Panc1 (cell line): ENCODE measurements at regions not wholly inside any gene's neighbourhood (a gene's known extent, or its start where the extent isn't known, plus 50 kb on each side); places are given as distances from the start of the nearest gene placed in this dataset.

Source experiments
- ATAC-seq: fragments of 200-7000 bp; cut with Tn5 transposase; 2 replicates; pipeline ENCODE4 v1.9.1; 2020; ENCODE audit warnings: mild to moderate bottlenecking, moderate library complexity
- BruUV-seq: library from RNA; stranded (reverse); fragments of 400-500 nt; replicated peaks from 2 replicates; lab custom pipeline; 2021; lab: Mats Ljungman, UMichigan
- CTCF ChIA-PET: fragments of 300-600 bp; sonication (Branson Sonifier 250); formaldehyde crosslinking; loops from one replicate; lab custom pipeline; 2022; ENCODE audit warnings: antibody characterized with exemption; lab: Charles Lee
- POLR2A ChIA-PET: fragments of 300-600 bp; sonication (Branson Sonifier 250); formaldehyde crosslinking; loops from one replicate; lab custom pipeline; 2022; ENCODE audit warnings: antibody characterized with exemption; lab: Charles Lee
- DNase-seq: peaks from one replicate; pipeline ENCODE4 v3.0.0-alpha.2; 2010; ENCODE audit warnings: low read depth, low spot score
- H3K27ac ChIP-seq: 2 replicates; pipeline ENCODE4 v1.5.1; 2011; ENCODE audit warnings: mild to moderate bottlenecking, low read length, inconsistent platforms
- H3K27me3 ChIP-seq: fragments of 200-500 bp; sonication (Bioruptor generic); 2 replicates; pipeline ENCODE4 v1.6.0; 2014; ENCODE audit warnings: low read length, inconsistent platforms; ENCODE audit not compliant: control insufficient read depth, insufficient read depth
- H3K36me3 ChIP-seq: fragments of 200-500 bp; sonication (Bioruptor generic); 2 replicates; pipeline ENCODE4 v1.5.1; 2014; ENCODE audit warnings: inconsistent platforms, mild to moderate bottlenecking, low read length, moderate library complexity; ENCODE audit not compliant: control insufficient read depth, insufficient read depth
- H3K4me1 ChIP-seq: 2 replicates; pipeline ENCODE4 v1.5.1; 2011; ENCODE audit warnings: inconsistent platforms, mild to moderate bottlenecking, low read length, moderate library complexity; ENCODE audit not compliant: control insufficient read depth, insufficient read depth
- H3K4me3 ChIP-seq, 2 experiments: 2 replicates each; pipeline ENCODE4 v1.5.1; 2011 to 2012; ENCODE audit warnings: low read depth in 2 of 2, low read length in 2 of 2, mild to moderate bottlenecking in 2 of 2, inconsistent platforms in 1 of 2, moderate library complexity in 1 of 2
- H3K9me3 ChIP-seq: fragments of 200-500 bp; sonication (Bioruptor generic); 2 replicates; pipeline ENCODE4 v1.5.1; 2014; ENCODE audit warnings: low read depth, mild to moderate bottlenecking, inconsistent platforms, low read length, moderate library complexity; ENCODE audit not compliant: control insufficient read depth, insufficient read depth
- POLR2AphosphoS5 ChIP-seq: IDR thresholded peaks from 2 replicates; pipeline ENCODE4 v1.6.1; 2012; ENCODE audit warnings: mild to moderate bottlenecking, low read depth, low read length, moderate library complexity
- SIN3A ChIP-seq: IDR thresholded peaks from 2 replicates; pipeline ENCODE4 v1.6.1; 2012; ENCODE audit warnings: low read depth, mild to moderate bottlenecking, low read length, moderate library complexity, borderline replicate concordance; ENCODE audit not compliant: insufficient read depth
- TCF7L2 ChIP-seq: IDR thresholded peaks from 2 replicates; pipeline ENCODE4 v1.6.1; 2011; ENCODE audit warnings: mild to moderate bottlenecking, low read depth, low read length, inconsistent platforms
- in situ Hi-C: cut with HindIII; loops from 2 replicates; pipeline ENCODE4 v1.10.0; 2016; ENCODE audit warnings: low sequenced_read_pairs, low pct_unique_long_range_greater_than_20kb
- intact Hi-C: fragments of 100-400 bp; cut with micrococcal nuclease; formaldehyde crosslinking; loops from one replicate; pipeline ENCODE4 v1.10.0; 2022; ENCODE audit not compliant: unreplicated experiment
- TF ChIP-seq, protein P1 (sequence below), 2 experiments: IDR thresholded peaks; 2 replicates each; pipeline ENCODE4 v1.6.1; 2011 to 2012; ENCODE audit warnings: low read depth in 2 of 2, control low read depth in 1 of 2, low read length in 1 of 2, mild to moderate bottlenecking in 1 of 2, moderate library complexity in 1 of 2; ENCODE audit not compliant: insufficient read depth in 1 of 2
- TF ChIP-seq, protein P2 (sequence below): fragments of 450-650 bp; IDR thresholded peaks from 2 replicates; pipeline ENCODE4 v1.5.1; 2017; ENCODE audit warnings: mild to moderate bottlenecking

DNA sequence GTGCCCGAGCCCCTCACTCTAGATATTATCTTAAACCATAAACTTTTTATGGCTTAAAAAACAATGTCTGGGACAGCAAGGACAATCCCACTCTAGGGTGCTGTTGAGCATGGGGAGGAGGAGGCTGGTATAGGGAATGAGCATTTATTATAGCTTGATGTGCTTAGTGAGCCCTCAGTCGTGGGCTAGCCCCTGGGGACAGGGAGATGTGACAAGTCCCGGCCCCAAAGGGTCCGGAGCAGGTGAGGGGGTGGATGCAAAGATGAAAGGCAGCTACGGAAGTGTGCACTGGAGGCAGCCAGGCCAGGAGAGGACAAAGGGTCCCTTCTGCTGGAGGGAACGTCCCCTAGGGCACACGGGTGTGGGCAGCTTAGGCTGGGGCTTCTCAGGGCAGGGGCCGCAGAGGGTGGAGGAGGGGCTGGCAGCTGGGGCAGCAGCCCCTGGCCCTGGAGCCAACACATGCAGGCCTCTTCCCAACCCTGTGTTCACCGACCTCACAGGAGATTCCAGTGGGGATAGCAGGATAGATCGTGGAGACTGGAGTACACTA is 106.3 kb upstream of the GPC1 start:
- no peaks in the 10 kb centered on the region for H3K4me1 ChIP-seq
- in situ Hi-C loops (no loop called here), intact Hi-C loops (no loop called here)
- ATAC-seq (no peak), DNase-seq (no peak)
- TF ChIP-seq, protein P1, sequence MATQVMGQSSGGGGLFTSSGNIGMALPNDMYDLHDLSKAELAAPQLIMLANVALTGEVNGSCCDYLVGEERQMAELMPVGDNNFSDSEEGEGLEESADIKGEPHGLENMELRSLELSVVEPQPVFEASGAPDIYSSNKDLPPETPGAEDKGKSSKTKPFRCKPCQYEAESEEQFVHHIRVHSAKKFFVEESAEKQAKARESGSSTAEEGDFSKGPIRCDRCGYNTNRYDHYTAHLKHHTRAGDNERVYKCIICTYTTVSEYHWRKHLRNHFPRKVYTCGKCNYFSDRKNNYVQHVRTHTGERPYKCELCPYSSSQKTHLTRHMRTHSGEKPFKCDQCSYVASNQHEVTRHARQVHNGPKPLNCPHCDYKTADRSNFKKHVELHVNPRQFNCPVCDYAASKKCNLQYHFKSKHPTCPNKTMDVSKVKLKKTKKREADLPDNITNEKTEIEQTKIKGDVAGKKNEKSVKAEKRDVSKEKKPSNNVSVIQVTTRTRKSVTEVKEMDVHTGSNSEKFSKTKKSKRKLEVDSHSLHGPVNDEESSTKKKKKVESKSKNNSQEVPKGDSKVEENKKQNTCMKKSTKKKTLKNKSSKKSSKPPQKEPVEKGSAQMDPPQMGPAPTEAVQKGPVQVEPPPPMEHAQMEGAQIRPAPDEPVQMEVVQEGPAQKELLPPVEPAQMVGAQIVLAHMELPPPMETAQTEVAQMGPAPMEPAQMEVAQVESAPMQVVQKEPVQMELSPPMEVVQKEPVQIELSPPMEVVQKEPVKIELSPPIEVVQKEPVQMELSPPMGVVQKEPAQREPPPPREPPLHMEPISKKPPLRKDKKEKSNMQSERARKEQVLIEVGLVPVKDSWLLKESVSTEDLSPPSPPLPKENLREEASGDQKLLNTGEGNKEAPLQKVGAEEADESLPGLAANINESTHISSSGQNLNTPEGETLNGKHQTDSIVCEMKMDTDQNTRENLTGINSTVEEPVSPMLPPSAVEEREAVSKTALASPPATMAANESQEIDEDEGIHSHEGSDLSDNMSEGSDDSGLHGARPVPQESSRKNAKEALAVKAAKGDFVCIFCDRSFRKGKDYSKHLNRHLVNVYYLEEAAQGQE (IDR thresholded peaks at IDR 0.05; ENCODE audit: insufficient read depth in 1 of 2, low read depth in 2 of 2, low read length in 1 of 2): no peak
- no peak for TF ChIP-seq TCF7L2
- TF ChIP-seq, protein P2, sequence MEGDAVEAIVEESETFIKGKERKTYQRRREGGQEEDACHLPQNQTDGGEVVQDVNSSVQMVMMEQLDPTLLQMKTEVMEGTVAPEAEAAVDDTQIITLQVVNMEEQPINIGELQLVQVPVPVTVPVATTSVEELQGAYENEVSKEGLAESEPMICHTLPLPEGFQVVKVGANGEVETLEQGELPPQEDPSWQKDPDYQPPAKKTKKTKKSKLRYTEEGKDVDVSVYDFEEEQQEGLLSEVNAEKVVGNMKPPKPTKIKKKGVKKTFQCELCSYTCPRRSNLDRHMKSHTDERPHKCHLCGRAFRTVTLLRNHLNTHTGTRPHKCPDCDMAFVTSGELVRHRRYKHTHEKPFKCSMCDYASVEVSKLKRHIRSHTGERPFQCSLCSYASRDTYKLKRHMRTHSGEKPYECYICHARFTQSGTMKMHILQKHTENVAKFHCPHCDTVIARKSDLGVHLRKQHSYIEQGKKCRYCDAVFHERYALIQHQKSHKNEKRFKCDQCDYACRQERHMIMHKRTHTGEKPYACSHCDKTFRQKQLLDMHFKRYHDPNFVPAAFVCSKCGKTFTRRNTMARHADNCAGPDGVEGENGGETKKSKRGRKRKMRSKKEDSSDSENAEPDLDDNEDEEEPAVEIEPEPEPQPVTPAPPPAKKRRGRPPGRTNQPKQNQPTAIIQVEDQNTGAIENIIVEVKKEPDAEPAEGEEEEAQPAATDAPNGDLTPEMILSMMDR: no peak
- no peak for TF ChIP-seq POLR2AphosphoS5
- TF ChIP-seq SIN3A: no peak
- ChIA-PET POLR2A (no interaction called here), CTCF (no interaction called here)
- H3K36me3 ChIP-seq: no peaks in the 10 kb centered on the region
- no peak overlapping the region for H3K4me3 ChIP-seq
- peaks cover 8% of the 10 kb centered on the region; the same call in 1 of the 2 replicates for H3K27me3 ChIP-seq
- no TSS peak for BruUV-seq
- no peaks in the 10 kb centered on the region for H3K9me3 ChIP-seq
- no peak overlapping the region for H3K27ac ChIP-seq

DNA sequence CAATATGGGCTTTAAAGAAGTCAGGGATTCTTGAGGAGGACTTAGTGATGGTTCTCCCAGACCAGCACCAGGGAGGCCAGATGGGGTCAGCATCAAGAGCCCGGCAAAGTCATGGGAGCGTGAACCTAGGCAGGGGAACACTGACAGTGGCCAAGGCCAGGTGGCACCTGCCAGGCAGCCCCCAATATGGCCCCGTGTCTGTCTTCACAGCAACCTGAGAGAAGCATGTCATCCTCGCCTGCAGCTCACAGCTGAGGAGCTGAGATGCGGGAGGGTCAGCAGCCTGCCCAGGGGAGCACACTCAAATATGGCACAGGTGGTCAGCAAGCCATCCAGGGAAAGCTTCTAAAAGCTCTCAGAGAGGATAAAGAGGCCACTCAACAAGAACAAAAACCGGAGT is 105.7 kb upstream of the GPC1 start:
- intact Hi-C loops: no loop called here
- no peak overlapping the region for H3K4me3 ChIP-seq
- CTCF ChIA-PET: no interaction called here

More for the DNA sequence above, 105.7 kb upstream of the GPC1 start:
- no TSS peak for BruUV-seq
- ATAC-seq (no peak), DNase-seq (no peak)
- no peaks in the 10 kb centered on the region for H3K36me3 ChIP-seq
- no peaks in the 10 kb centered on the region for H3K4me1 ChIP-seq
- no peak for TF ChIP-seq POLR2AphosphoS5
- no peak for TF ChIP-seq SIN3A
- TF ChIP-seq, protein P1 (IDR thresholded peaks at IDR 0.05; ENCODE audit: insufficient read depth in 1 of 2, low read depth in 2 of 2, low read length in 1 of 2): no peak
- no peak for TF ChIP-seq TCF7L2
- TF ChIP-seq, protein P2: no peak
- in situ Hi-C loops: no loop called here
- H3K27ac ChIP-seq: no peak overlapping the region
- POLR2A ChIA-PET: no interaction called here
- H3K27me3 ChIP-seq: peaks cover 11% of the 10 kb centered on the region; the same call in 1 of the 2 replicates
- no peaks in the 10 kb centered on the region for H3K9me3 ChIP-seq
